ENCODE measurements at regions not wholly inside any gene's neighbourhood (a gene's known extent, or its start where the extent isn't known, plus 50 kb on each side); places are given as distances from the start of the nearest gene placed in this dataset.

GRCh38 chr15:87781959-87782625 lies 474.4 kb downstream of the NTRK3 start:
- DNase-seq (ENCODE audit: low read depth) = no peak
- H3K4me3 ChIP-seq (ENCODE audit: low read length) = no peak overlapping the region
- TF ChIP-seq CTCF (conservative IDR thresholded peaks at IDR 0.05; ENCODE audit: low read depth, low read length) = no peak

GRCh38 chr15:87779746-87780145 lies 476.8 kb downstream of the NTRK3 start:
- no peak for DNase-seq (ENCODE audit: low read depth)
- no peak for TF ChIP-seq CTCF (conservative IDR thresholded peaks at IDR 0.05; ENCODE audit: low read depth, low read length)
- H3K4me3 ChIP-seq (ENCODE audit: low read length) = no peak overlapping the region

- no peak for TF ChIP-seq CTCF (conservative IDR thresholded peaks at IDR 0.05; ENCODE audit: low read depth, low read length)
- DNase-seq (ENCODE audit: low read depth) = no peak
Observed at GRCh38 chr15:87778358-87778757, 478.2 kb downstream of the NTRK3 start.

GRCh38 chr15:87777054-87777561 lies 479.4 kb downstream of the NTRK3 start:
- no peak for DNase-seq (ENCODE audit: low read depth)
- no peak for TF ChIP-seq CTCF (conservative IDR thresholded peaks at IDR 0.05; ENCODE audit: low read depth, low read length)
- no peak overlapping the region for H3K4me3 ChIP-seq (ENCODE audit: low read length)

More at GRCh38 chr15:87778358-87778757, 478.2 kb downstream of the NTRK3 start:
- no peak overlapping the region for H3K4me3 ChIP-seq (ENCODE audit: low read length)

- no peak for DNase-seq (ENCODE audit: low read depth)
- no peak for TF ChIP-seq CTCF (conservative IDR thresholded peaks at IDR 0.05; ENCODE audit: low read depth, low read length)
Observed at GRCh38 chr15:87767516-87767915, 489.0 kb downstream of the NTRK3 start.

GRCh38 chr15:87764461-87765240 lies 491.9 kb downstream of the NTRK3 start:
- no peak for TF ChIP-seq CTCF (conservative IDR thresholded peaks at IDR 0.05; ENCODE audit: low read depth, low read length)

More at GRCh38 chr15:87767516-87767915, 489.0 kb downstream of the NTRK3 start:
- no peak overlapping the region for H3K4me3 ChIP-seq (ENCODE audit: low read length)

More at GRCh38 chr15:87764461-87765240, 491.9 kb downstream of the NTRK3 start:
- DNase-seq (ENCODE audit: low read depth) = peak; percentile 96
- no peak overlapping the region for H3K4me3 ChIP-seq (ENCODE audit: low read length)
